Tongue (tissue), 1 donor: ENCODE measurements at regions not wholly inside any gene's neighbourhood (a gene's known extent, or its start where the extent isn't known, plus 50 kb on each side); places are given as distances from the start of the nearest gene placed in this dataset.
"Not testable (repeated sequence)": the region's sequence is repeated elsewhere in the genome, so short reads cannot be mapped to it uniquely, and the experiment has no call there.

Experiments used
- DNase-seq: peaks from one replicate; pipeline ENCODE4 v3.0.0-alpha.2; 2015

GRCh38 chr11:23257556-23257955 is 397.3 kb upstream of the CCDC179 start:
- DNase-seq = no peak

GRCh38 chr11:23263466-23263865 is 403.2 kb upstream of the CCDC179 start:
- DNase-seq = peak; percentile 13

GRCh38 chr11:23272095-23272494 is 411.8 kb upstream of the CCDC179 start:
- DNase-seq = no peak

GRCh38 chr11:23278121-23278520 is 417.8 kb upstream of the CCDC179 start:
- no peak for DNase-seq

- no peak for DNase-seq
Observed at GRCh38 chr11:23280088-23280487, 419.8 kb upstream of the CCDC179 start.

- no peak for DNase-seq
Observed at GRCh38 chr11:23283666-23284065, 423.4 kb upstream of the CCDC179 start.

GRCh38 chr11:23284631-23285030 is 424.4 kb upstream of the CCDC179 start:
- DNase-seq = peak; percentile 8

- peak; percentile 8 for DNase-seq
Observed at GRCh38 chr11:23288003-23288783, 427.9 kb upstream of the CCDC179 start.

GRCh38 chr11:23295241-23295640 is 435.0 kb upstream of the CCDC179 start:
- DNase-seq = no peak

- DNase-seq = no peak
Observed at GRCh38 chr11:23308041-23308440, 447.8 kb upstream of the CCDC179 start.

GRCh38 chr11:23310276-23310675 is 450.0 kb upstream of the CCDC179 start:
- DNase-seq = no peak

GRCh38 chr11:23311986-23312940 is 452.0 kb upstream of the CCDC179 start:
- DNase-seq = no peak

GRCh38 chr11:23313001-23313400 is 452.7 kb upstream of the CCDC179 start:
- no peak for DNase-seq

- no peak for DNase-seq
Observed at GRCh38 chr11:23314162-23314561, 453.9 kb upstream of the CCDC179 start.

GRCh38 chr11:23315286-23315685 is 455.0 kb upstream of the CCDC179 start:
- no peak for DNase-seq

GRCh38 chr11:23317816-23318215 is 457.5 kb upstream of the CCDC179 start:
- DNase-seq = no peak

- DNase-seq = no peak
Observed at GRCh38 chr11:23318670-23319069, 458.4 kb upstream of the CCDC179 start.

GRCh38 chr11:23320131-23320530 is 459.9 kb upstream of the CCDC179 start:
- DNase-seq = no peak

GRCh38 chr11:23335586-23335985 is 475.3 kb upstream of the CCDC179 start:
- not testable (repeated sequence) for DNase-seq

- no peak for DNase-seq
Observed at GRCh38 chr11:23336961-23337360, 476.7 kb upstream of the CCDC179 start.

GRCh38 chr11:23353611-23354010 is 493.3 kb upstream of the CCDC179 start:
- no peak for DNase-seq

- peak; percentile 65 for DNase-seq
Observed at GRCh38 chr11:23359297-23359696, 499.0 kb upstream of the CCDC179 start.

GRCh38 chr11:23364076-23364475 is 503.8 kb upstream of the CCDC179 start:
- no peak for DNase-seq
